ENCODE measurements at regions not wholly inside any gene's neighbourhood (a gene's known extent, or its start where the extent isn't known, plus 50 kb on each side); places are given as distances from the start of the nearest gene placed in this dataset.

DNA sequence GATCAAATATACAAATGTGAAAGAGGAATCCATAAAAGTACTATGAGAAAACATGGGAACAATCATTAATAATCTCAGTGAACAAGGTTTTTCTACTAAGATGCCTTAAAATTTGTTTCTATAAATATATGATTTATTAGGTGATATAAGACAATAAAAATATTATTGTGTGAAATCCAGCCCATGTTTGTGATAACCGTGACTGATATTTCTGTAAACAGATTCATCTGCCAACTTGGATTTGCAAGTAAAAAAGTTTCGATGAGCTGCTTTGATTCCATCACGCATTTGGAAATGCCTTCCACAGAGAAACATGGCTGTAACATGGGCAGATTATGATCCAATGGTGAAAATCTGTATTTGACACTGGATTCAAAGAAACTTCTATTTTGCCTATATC lies 157.8 kb downstream of the NXPE2 start:
- TF ChIP-seq, protein P1, sequence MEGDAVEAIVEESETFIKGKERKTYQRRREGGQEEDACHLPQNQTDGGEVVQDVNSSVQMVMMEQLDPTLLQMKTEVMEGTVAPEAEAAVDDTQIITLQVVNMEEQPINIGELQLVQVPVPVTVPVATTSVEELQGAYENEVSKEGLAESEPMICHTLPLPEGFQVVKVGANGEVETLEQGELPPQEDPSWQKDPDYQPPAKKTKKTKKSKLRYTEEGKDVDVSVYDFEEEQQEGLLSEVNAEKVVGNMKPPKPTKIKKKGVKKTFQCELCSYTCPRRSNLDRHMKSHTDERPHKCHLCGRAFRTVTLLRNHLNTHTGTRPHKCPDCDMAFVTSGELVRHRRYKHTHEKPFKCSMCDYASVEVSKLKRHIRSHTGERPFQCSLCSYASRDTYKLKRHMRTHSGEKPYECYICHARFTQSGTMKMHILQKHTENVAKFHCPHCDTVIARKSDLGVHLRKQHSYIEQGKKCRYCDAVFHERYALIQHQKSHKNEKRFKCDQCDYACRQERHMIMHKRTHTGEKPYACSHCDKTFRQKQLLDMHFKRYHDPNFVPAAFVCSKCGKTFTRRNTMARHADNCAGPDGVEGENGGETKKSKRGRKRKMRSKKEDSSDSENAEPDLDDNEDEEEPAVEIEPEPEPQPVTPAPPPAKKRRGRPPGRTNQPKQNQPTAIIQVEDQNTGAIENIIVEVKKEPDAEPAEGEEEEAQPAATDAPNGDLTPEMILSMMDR (conservative IDR thresholded peaks at IDR 0.05), result no peak
- no peak for TF ChIP-seq EZH2 (IDR thresholded peaks at IDR 0.05; ENCODE audit: low read depth)

All from PC-9 (cell line).